Psoas muscle (tissue), 7 donors: ENCODE measurements at regions not wholly inside any gene's neighbourhood (a gene's known extent, or its start where the extent isn't known, plus 50 kb on each side); places are given as distances from the start of the nearest gene placed in this dataset.

Experiments
- ATAC-seq, 4 donors: fragments of 200-7000 bp; cut with Tn5 transposase; one replicate each; pipeline ENCODE4 v1.9.1; 2020; ENCODE audit warnings: moderate library complexity in 3 of 4, mild to moderate bottlenecking in 2 of 4
- DNase-seq, 2 donors: peaks; one replicate each; pipeline ENCODE4 v3.0.0-alpha.2; 2020
- H3K27ac ChIP-seq: fragments of 200-600 bp; one replicate; pipeline ENCODE4 v1.8.0; 2022
- H3K27me3 ChIP-seq, 3 donors: fragments of 200-600 bp in 1 of 3; one replicate each; pipeline versions ENCODE4 v1.6.1 to v1.8.0; 2013 to 2022; ENCODE audit warnings: low read length in 2 of 3, mild to moderate bottlenecking in 2 of 3, moderate library complexity in 1 of 3; ENCODE audit not compliant: insufficient read depth in 3 of 3
- H3K36me3 ChIP-seq, 2 donors: fragments of 200-600 bp in 1 of 2; one replicate each; pipeline versions ENCODE4 v1.6.1 to v1.8.0; 2013 to 2022; ENCODE audit warnings: low read depth in 1 of 2, mild to moderate bottlenecking in 1 of 2, moderate library complexity in 1 of 2; ENCODE audit not compliant: insufficient read depth in 1 of 2
- H3K4me1 ChIP-seq: fragments of 200-600 bp; one replicate; pipeline ENCODE4 v1.8.0; 2022
- H3K4me3 ChIP-seq: fragments of 200-600 bp; one replicate; pipeline ENCODE4 v1.8.0; 2022; ENCODE audit warnings: mild to moderate bottlenecking
- H3K9me3 ChIP-seq: fragments of 200-600 bp; one replicate; pipeline ENCODE4 v1.8.0; 2022
- WGBS, 3 donors: extraction: QIAGEN DNeasy Blood & Tissue Kit; methylation state at CpG; one replicate each; pipeline versions ENCODE4 v1.1.6 to v1.1.7; 2013; 5-methylcytosine and 5-hydroxymethylcytosine counted together
- intact Hi-C, 2 donors: fragments of 100-400 bp; cut with DNase I; formaldehyde crosslinking; loops; one replicate each; pipeline versions ENCODE4 v1.11.0 to v1.14.2; 2022
- TF ChIP-seq, protein P1 (sequence below): fragments of 200-600 bp; IDR thresholded peaks from one replicate; pipeline ENCODE4 v1.8.0; 2022; ENCODE audit warnings: antibody characterized with exemption
- donor health status: healthy with polysubstance abuse.
- donor health status: DM: no; HTN: no; CAD: no; lungs with moderate emphysema.
- donor health status: Bipolar disorder and iron deficiency.
- donor health status: healthy.
- donor health status: DM: yes; HTN: yes; CAD: no.
- donor health status: DM: no; HTN: no; CAD: no.
- donor health status: DM: yes; HTN: yes; CAD: no.

DNA sequence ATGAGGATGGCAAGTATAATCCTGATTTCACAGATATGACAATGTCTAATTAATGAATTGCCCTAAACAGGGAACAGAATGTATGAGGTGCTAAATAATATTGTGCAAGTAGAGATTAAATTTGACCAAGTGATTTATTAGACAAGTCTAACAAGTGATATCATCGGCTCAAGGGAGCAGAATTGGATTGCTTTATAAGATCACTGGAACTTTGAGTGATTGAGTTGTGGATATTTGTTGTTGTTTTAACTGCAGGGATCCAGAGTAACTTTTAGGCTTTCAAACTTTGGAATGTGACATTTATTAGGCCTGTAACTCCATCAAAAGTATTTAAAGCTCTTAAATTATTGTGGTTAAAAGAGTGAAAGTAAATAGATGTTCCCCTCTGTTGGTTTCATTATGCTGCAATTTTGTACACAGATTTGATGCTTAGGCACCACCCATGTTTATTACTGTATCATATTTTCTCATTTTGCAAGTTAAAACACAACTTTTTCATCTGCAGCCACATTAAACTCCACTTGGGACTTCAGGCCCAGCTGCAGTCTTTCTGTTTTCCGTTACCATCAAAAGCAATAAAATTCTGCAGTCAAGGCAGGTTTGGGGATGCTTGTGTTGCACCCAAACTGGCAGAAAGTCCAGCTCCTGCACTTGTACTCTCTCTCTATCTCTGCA, 206.6 kb downstream of the HLX start:
- DNase-seq (no peak), ATAC-seq (peak in 1 of 4 donors; percentile 56)
- WGBS, 3 donors = 51 to 55% (median 52%) methylated on average over 2 of the region's 2 CpGs
- Histone ChIP-seq H3K9me3 (no peaks in the 10 kb centered on the region), H3K27me3 (no peaks in the 10 kb centered on the region), H3K36me3 (no peaks in the 10 kb centered on the region), H3K4me3 (no peak overlapping the region), H3K4me1 (no peaks in the 10 kb centered on the region), H3K27ac (no peak overlapping the region)
- TF ChIP-seq, protein P1, sequence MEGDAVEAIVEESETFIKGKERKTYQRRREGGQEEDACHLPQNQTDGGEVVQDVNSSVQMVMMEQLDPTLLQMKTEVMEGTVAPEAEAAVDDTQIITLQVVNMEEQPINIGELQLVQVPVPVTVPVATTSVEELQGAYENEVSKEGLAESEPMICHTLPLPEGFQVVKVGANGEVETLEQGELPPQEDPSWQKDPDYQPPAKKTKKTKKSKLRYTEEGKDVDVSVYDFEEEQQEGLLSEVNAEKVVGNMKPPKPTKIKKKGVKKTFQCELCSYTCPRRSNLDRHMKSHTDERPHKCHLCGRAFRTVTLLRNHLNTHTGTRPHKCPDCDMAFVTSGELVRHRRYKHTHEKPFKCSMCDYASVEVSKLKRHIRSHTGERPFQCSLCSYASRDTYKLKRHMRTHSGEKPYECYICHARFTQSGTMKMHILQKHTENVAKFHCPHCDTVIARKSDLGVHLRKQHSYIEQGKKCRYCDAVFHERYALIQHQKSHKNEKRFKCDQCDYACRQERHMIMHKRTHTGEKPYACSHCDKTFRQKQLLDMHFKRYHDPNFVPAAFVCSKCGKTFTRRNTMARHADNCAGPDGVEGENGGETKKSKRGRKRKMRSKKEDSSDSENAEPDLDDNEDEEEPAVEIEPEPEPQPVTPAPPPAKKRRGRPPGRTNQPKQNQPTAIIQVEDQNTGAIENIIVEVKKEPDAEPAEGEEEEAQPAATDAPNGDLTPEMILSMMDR = no peak
- intact Hi-C loops = no loop called here

DNA sequence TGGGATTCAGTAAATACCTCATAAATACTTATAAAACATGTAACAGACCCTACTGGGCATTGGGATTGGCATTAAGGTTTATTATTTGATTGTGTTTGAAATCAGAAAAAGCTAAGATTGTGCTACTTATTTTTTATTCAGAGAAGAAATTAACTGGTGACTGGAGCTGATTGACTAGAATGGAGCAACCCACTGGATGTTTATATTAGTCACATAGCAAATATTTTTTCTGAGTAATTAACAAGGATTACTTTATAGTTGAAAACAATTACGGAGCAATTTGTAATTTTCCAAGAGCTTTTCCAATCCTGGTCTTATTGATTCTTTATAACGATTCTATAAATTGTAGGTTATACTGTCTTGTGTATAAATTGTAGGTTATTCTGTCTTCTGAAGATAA, 208.7 kb downstream of the HLX start:
- Histone ChIP-seq H3K4me1 (no peaks in the 10 kb centered on the region), H3K9me3 (no peaks in the 10 kb centered on the region), H3K36me3 (no peaks in the 10 kb centered on the region), H3K27ac (no peak overlapping the region), H3K27me3 (no peaks in the 10 kb centered on the region), H3K4me3 (no peak overlapping the region)
- intact Hi-C loops = no loop called here
- 90 to 97% (median 93%) methylated on average over 2 of the region's 2 CpGs for WGBS, 3 donors
- ATAC-seq (no peak), DNase-seq (no peak)
- TF ChIP-seq, protein P1 = no peak

DNA sequence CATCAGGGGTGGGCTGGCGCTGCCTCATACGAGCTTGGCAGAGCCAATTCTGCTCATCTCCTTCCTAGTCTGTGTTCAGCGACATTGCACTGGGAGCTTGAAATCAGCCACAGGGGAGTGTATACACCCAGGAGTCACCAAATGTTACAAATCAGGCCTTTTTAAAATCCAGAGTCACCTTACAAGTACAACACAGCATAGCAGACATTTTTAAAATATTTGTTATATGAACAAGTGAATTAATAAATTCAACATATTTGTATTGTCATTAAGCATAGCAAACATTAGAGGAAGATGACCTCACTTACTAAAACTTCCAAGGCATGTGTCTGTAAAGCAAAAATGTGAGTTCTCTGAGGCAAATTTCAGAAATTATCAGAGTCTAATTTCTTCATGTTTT, 210.0 kb downstream of the HLX start:
- ATAC-seq (no peak), DNase-seq (no peak)
- Histone ChIP-seq H3K4me3 (no peak overlapping the region), H3K9me3 (no peaks in the 10 kb centered on the region), H3K27ac (no peak overlapping the region), H3K27me3 (no peaks in the 10 kb centered on the region), H3K4me1 (no peaks in the 10 kb centered on the region), H3K36me3 (no peaks in the 10 kb centered on the region)
- intact Hi-C loops = no loop called here
- TF ChIP-seq, protein P1 = no peak
- 73 to 84% (median 80%) methylated on average over 3 of the region's 3 CpGs for WGBS, 3 donors

DNA sequence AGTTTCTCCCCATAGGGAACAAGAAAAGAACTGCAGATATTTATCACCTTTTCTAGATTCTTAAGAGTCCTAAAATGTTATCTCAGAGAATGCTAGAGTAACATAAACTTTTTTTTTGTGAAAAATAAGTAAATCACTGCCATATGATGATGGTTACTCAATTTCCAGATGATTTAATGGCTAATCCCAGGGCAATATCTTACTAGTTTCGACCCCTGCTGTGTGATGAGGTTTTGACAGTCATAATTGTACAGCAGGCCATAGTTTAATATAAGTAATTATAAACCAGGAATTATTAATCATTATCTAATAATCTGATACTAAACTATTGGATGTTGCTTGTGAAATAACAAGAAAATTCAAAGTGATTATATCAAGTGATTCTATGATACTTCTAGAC, 210.6 kb downstream of the HLX start:
- ATAC-seq = no peak
- intact Hi-C loops = no loop called here
- TF ChIP-seq, protein P1 = no peak

More for the DNA sequence above, 210.6 kb downstream of the HLX start:
- Histone ChIP-seq H3K9me3 (no peaks in the 10 kb centered on the region), H3K27me3 (no peaks in the 10 kb centered on the region), H3K4me1 (no peaks in the 10 kb centered on the region), H3K27ac (no peak overlapping the region), H3K4me3 (no peak overlapping the region), H3K36me3 (no peaks in the 10 kb centered on the region)
- DNase-seq = no peak
- 52 to 58% (median 58%) methylated on average over 1 of the region's 1 CpG for WGBS, 3 donors
